Retinal pigment epithelial cell (primary cell): ENCODE measurements at regions not wholly inside any gene's neighbourhood (a gene's known extent, or its start where the extent isn't known, plus 50 kb on each side); places are given as distances from the start of the nearest gene placed in this dataset.

Experiments
- DNase-seq: peaks from one replicate; pipeline ENCODE4 v3.0.0-alpha.2; 2010; ENCODE audit warnings: low read depth
- H3K4me3 ChIP-seq: 2 replicates; pipeline ENCODE4 v1.5.1; 2011; ENCODE audit warnings: mild to moderate bottlenecking, low read length, control low read depth, moderate library complexity
- CTCF ChIP-seq: conservative IDR thresholded peaks from 2 replicates; pipeline ENCODE4 v1.5.1; 2011; ENCODE audit warnings: low read depth, low read length, control low read depth, inconsistent platforms

- no peak overlapping the region for H3K4me3 ChIP-seq
- no peak for TF ChIP-seq CTCF
- no peak for DNase-seq
These were observed 121.8 kb upstream of the NUDT7 start for GRCh38 chr16:77600555-77600954.

- TF ChIP-seq CTCF: no peak
- no peak overlapping the region for H3K4me3 ChIP-seq
- DNase-seq: no peak
These were observed 118.7 kb upstream of the NUDT7 start for GRCh38 chr16:77603656-77604055.

GRCh38 chr16:77610496-77610895 is 111.8 kb upstream of the NUDT7 start:
- no peak for DNase-seq
- H3K4me3 ChIP-seq: no peak overlapping the region
- TF ChIP-seq CTCF: no peak

GRCh38 chr16:77611386-77611785 is 110.9 kb upstream of the NUDT7 start:
- TF ChIP-seq CTCF: no peak
- DNase-seq: no peak
- H3K4me3 ChIP-seq: no peak overlapping the region

- TF ChIP-seq CTCF: no peak
- no peak for DNase-seq
- no peak overlapping the region for H3K4me3 ChIP-seq
These were observed 109.7 kb upstream of the NUDT7 start for GRCh38 chr16:77612596-77612995.

GRCh38 chr16:77613095-77613494 is 109.2 kb upstream of the NUDT7 start:
- DNase-seq: no peak
- no peak for TF ChIP-seq CTCF

GRCh38 chr16:77617553-77617952 is 104.8 kb upstream of the NUDT7 start:
- DNase-seq: no peak
- H3K4me3 ChIP-seq: no peak overlapping the region
- TF ChIP-seq CTCF: no peak

More at GRCh38 chr16:77613095-77613494, 109.2 kb upstream of the NUDT7 start:
- no peak overlapping the region for H3K4me3 ChIP-seq
